GM19467 (cell line): ENCODE measurements at regions not wholly inside any gene's neighbourhood (a gene's known extent, or its start where the extent isn't known, plus 50 kb on each side); places are given as distances from the start of the nearest gene placed in this dataset.
"Not testable (repeated sequence)": the region's sequence is repeated elsewhere in the genome, so short reads cannot be mapped to it uniquely, and the experiment has no call there.

Experiments
- ATAC-seq: cut with Tn5 transposase; IDR thresholded peaks from one replicate; pipeline ENCODE4 v1.9.1; 2021; ENCODE audit warnings: mild to moderate bottlenecking, moderate library complexity; ENCODE audit not compliant: unreplicated experiment

DNA sequence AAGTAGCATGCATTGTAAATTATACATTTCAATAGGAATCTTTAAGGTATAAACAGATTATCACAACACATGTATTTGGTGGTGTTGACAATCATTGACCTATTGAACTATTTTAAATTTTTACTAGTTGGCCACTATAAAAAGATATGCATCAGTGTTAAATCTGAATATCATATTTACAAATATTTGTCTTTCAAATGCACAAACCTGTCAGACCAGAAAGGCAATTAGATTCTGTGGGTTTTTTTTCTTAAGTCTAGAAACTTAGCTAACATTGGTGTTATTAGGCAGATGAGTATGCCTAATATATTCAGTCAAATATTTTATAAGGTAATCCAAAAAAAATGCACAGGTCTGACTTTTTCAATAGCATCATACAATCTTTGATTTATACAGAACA lies 241.4 kb upstream of the DGKB start:
- no peak for ATAC-seq

DNA sequence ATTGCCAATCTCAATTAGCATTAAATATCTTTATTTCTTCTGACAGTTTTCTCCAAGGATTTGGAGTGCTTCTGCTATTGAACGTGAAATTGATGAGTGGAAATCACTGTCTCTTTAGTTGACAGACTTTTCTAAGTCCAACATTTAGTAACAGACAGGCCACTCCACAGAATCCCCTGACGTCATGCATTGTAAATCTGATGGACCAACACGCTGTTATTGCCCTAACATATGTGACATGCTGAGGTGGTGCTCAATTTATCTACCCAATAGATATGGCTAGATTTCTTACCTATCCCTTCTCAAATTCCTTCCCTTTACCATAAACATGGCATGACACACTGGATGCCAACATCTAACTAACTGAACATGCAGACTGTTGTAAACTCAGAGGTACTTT lies 240.6 kb upstream of the DGKB start:
- ATAC-seq, result no peak

DNA sequence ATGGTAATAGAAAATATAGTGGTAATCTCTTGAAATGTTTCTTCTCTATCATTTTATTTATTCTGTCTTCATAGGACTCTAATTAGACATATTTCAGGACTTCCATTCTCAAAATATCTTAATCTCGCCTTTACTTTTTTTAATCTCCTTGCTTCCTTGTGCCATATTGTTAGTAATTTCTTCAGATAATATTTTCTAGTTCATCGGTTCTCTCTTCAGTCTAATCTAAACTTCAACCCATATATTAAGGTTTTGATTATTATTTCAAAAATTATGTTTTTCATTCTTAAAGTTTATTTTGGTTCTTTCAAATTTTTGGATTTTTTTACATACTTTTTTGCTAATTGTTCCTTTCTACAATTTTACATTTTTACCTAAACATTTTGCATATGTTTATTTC lies 237.9 kb upstream of the DGKB start:
- ATAC-seq, result no peak

DNA sequence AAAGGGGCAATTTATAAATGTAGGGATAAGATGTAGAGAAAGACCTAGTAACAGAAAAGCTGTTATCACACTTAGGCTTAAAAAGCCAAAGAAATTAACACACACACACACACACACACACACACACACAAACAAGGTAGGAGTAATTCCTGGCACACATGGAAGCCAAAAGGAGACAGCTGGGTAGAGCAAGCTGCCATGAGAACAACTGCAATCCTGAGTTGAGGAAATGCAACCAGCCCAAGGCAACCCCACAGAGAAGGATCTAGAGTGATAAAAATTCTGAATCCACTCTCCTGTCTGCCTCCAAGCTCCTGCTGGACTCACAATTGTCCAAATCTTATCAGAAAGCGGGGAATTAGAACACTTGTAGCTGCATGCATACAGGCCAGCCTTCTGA lies 229.1 kb upstream of the DGKB start:
- ATAC-seq, result no peak

DNA sequence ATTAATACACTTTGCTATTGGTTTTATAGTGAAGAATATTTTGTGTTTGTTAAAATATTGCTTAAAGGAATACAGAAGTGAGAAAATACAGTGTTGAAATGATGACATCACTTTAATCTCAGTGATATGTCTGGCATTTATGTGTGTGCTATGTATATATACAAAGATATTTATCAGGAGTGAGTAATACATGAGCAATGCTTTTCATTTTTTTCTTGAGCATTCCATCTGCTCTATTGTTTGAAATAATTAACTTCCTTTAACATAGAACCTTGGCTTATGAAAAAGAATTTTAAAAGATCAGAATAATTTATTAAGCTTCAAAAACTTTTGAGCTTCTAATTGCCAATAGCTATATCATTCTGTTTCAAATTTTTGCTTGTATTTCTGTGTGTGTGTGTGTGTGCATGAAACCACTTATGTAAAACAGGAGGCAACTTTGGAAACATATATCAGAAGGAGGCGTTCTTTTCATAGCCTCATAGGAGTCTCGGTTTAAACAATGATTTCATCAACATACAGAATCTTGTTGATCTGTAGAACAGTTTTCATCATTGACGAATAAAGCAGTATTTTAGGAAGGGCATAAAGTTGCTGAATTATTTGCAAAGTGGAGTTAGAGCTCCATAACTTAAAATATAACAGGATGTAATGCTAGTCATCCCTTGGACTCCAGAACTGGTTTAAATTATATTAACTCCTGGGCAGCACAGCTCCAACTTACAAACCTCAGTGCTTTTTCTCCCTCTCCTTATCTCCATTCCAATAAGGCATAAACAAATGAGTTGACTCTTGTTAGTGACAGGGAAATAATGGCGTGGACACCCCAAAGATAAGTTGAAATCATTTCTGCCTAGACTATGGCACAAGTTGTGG lies 228.4 kb upstream of the DGKB start:
- no peak for ATAC-seq

DNA sequence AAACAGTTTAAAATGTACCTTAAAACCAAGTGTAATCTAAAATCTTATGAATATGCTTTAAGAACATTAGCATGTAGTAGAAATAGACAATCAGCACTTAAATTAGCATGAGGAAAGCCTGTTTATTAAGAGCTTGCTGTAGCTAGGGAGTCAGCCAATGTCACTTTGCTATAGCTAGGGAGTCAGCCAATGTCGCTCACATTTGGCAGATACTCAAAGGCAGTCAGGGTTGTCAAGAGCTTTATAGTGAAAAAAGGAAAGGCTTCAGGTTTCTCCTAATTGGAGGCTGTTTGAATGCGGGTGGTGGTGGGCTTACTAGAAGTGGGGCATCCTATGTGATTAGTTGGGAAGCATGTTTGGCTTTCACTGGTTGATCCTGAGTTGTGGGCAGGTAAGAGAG lies 226.2 kb upstream of the DGKB start:
- ATAC-seq, result no peak

DNA sequence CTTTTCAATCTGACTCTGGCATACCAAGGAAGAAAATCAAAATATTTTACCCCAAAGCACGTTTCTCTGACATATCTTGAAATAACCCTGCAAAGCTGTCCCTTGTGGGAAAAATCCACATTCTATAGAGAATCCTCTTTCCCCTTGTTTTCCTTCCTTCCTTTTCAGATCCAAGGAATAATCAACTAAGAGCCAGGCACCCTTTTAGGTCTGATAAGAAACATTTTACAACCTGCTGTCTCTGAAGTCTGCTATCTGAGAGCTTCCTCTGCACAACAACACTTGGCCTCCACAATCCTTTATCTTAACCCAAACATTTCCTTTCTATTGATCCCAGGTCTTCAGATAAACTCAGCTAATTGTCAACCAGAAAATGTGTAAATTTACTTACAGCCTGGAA lies 224.1 kb upstream of the DGKB start:
- not testable (repeated sequence) for ATAC-seq

DNA sequence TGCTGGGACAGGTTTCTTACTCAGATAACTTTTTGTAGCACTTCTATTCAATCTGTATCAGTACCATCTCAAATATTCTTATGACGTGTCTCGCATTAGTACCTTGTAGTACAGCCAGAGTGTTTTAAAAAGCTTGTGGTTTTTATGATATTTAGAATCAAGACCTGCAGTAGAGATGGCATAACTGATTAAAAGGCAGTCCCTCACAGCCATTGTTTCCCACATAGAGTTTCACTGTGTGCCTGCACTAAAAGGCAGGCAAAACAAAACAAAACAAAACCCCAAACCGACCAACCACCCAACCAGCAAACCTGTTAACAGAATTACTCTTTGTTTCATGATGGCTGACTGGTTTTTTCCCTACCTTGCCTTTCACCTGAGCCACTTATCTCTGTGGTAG lies 221.3 kb upstream of the DGKB start:
- ATAC-seq, result no peak

DNA sequence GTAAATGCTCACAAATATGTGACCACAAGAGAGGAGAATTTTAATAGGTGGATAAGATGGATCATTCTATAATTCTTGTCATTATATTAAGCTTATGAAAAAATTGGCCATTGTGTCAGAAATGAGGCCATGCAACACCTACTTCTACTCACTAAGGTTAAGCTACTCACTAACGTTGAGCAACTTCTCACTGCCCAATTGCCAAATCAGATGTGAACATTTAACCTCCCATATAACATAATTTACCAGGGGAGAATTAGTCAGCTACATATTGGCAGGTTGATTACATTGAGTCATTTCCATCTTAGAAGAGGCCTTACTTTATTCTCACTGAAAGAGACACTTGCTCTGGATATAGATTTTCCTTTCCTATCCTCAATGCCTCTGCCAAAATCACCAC lies 211.2 kb upstream of the DGKB start:
- no peak for ATAC-seq

DNA sequence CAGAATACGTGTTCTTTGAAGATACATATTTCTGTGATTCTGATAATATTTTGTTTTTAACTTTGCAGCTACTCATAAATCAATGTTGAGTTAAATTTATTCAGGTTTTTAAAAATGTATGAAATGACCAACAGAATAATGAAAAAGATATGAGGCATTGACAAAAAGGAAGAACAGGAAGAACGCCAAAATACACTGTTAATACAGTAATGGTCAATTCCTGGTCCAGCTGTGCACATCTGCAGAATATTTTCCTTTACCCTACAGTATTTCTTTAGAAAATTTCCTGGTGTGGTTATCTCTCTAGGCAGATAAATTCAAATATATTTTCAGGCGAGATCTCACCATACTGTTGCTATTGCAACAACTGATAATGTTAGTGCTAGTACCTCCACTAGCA lies 203.2 kb upstream of the DGKB start:
- no peak for ATAC-seq

DNA sequence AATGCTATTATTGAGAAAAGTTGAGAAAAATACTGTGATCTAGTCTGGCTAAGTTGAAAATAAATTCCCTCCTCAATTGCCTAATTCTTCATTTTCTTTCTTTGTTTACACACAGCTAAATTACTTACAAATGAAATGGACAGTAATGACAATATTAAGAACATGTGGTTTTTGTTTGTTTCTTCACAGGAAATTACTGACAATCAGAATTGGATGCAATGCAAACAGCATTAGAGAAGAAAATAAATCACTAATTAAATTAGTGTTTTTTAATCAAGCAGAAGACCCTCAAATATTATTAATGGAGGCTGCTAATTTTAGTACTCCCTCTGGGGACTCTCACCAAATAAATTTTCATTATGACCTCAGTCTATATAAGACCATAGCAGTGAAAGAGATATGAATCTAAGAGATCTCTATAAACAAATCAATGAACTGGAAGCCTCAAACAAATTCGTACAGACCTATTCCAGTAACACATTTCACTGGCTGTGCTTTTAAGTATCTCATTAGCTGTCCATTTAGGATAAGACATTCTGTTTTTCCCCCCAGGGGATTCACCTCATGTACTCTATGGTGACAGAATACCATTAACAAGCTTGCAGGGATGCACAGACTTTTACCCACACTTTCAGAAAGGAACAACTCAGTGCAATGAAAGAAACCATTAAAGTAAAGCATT lies 202.0 kb upstream of the DGKB start:
- ATAC-seq, result no peak

DNA sequence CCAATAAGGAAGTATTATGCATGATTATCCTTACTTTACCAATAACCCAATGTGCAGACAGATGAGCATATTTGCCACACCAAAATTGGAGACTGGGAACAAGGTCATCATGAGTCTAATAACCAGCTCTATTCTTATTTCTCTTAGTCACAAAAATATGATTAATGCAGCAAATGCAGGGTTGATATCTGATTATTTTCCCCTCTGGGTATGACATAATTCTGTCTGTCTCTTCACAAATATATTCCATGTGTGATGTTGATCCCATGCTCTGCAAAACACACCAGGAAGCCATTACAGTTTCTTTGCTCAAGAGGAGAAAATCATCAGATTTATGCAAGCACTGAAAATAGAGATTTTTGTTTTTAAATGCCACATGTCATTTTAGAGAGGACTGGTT lies 196.5 kb upstream of the DGKB start:
- no peak for ATAC-seq

DNA sequence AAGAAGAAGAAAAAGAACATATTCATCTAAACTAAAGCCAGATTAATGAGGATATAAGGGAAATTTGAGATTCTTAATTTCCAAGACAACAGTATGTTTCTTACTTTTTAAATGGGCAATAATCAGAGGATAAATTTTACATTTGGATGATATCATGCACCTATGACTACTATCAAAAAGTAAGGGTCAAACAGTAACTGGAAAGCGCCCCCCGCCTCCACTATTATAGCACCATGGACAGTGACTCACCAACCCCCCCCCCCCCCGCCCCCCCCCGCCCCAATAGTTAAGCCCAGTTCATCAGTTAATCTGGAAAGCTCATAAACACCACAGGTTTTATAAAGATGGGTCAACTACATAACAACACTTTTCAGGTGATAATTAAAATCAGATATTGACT lies 194.3 kb upstream of the DGKB start:
- no peak for ATAC-seq

DNA sequence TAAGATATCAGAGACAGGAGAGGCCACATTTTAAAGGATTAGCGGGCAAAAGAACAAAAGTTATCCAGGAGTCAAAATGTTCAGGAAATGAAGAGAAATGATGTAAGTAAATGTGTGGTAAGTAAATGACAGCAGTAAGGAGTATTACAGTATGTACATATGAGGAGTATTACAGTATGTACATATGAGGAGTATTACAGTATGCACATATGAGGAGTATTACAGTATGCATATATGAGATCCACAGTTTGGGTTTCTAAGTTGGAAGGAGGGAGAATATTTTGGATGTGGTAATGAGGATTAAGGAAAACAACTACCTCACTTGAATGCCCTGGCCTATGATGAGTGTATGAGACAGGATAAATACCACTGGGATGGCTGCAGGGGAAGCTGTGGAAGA lies 192.4 kb upstream of the DGKB start:
- no peak for ATAC-seq

DNA sequence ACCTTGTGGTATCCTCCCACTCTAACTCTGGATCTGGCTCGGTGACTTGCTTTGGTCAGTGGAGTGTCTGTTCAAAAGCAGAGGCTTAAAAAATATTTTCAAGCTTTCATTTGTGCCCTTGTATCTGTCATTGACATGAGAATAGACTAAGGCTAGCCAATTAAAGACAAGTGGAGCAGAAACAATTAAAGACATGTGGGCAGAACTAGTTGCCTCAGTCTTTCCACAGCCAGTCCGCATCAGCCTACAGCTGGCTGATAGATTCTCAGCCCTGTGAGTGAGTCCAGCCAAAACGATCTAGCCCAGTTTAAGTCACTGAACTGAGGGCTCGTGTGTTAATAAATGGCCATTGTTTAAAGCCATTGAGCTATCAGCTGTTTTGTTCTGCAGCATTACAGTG lies 185.2 kb upstream of the DGKB start:
- ATAC-seq, result no peak

DNA sequence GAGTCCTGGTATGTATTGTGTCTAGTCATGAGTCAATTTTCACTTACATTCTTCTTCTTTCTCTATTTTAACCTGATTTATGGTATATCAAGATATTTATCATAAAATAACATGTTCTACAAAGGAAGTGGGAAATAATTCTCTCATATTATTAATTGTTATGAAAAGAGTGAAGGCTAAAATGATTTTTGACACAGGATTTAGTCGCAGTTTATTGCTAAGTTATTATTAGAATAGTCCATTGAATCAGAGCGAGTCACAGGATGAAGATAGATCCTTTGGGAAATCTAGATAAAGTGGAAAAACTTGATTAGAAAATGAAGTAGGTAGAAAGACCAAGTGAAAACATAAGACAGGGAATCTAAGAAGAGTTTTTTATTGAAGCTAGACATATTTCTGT lies 184.3 kb upstream of the DGKB start:
- no peak for ATAC-seq

DNA sequence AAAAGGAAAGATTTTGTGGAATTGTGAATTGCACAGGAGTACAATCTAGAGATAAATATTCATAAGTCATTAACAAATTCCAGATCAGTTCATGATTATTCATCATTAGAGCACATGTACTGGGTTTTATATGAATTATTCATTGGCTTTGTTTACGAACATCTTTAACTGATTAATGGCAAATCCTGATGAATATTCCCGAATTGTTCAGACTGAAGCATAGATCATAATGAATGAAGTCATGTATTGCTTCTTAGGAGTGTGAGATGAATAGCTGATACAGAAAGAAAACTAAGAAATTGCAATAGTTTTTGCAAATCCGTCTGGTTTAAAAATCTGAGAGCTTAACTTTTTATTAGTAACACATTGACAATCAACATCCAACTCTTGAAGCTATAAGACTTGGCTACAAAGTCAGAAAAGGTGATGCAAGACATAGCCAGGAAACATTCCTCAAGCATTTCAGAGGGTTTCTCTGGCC lies 183.6 kb upstream of the DGKB start:
- no peak for ATAC-seq

DNA sequence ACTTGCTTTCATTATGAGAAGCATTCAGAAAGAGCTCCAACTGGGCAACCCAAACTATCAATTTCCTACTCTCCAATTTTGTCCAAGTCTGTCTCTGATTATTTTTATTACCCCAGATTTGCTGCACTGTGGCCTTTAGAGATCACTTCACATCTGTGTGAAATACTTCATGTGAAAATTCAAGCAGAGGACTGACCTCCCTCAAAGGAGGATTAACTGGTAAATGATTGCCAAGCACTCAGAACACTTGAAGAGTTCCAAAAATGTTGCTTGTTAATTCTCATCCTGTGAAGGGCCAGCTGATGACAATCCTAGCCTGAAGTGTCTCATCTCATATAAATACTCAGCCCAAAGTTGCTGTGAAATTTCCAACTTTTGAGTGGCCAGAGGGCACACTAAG lies 182.8 kb upstream of the DGKB start:
- ATAC-seq, result no peak

DNA sequence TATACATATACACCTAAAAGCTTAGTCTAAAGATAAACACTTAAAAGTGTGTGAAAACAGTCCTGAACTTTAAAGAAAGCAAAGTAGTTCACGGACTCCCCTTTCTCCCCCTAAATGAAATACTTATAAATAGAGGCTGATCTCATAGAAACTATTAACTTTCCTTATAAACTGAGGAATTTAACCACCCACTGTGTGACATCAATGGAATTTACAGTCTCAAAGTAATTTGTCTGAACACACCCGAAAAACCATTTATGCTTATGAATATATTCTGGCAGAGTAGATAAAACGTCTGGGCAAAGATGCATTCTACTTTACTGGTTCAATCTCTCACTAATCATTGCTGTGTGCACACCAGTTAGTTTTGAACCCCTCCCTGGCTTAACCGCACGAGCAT lies 181.8 kb upstream of the DGKB start:
- no peak for ATAC-seq

DNA sequence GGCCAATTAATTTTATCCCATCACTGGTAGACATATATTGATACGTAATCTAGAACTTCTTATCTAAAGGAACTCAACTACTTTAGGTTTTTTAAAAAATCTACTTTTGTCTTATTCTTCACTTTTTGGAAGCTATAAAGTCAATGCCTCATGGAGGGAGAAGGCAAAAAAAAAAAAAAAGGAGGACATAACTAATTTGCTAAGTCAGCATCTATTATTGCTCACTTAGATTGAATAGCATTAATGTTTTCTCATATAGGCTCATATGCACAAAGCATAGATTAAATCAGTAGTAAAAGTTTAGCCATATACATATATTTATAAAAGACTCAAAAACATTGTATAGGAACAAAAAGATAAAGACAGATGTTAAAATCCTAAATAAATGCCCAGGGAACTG lies 179.3 kb upstream of the DGKB start:
- no peak for ATAC-seq

DNA sequence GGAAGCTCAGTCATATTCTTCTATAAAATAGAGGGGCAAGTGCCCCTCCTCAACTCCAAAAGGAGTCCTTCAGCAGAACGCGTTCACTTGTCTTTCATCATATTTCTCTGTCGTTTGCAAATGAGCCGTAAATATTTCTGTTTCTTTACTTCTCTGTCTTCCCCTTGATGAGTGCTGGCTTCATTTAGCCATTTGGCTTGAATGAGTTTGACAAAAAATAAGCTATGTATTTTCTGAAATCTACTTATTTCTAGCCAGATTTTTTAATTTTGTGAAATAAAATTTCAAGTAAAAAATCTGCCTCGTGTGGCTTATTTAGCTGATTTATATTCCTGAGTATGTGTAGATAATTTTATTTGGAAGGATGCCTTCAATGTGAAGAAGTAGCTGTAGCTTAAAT lies 170.8 kb upstream of the DGKB start:
- ATAC-seq, result no peak

DNA sequence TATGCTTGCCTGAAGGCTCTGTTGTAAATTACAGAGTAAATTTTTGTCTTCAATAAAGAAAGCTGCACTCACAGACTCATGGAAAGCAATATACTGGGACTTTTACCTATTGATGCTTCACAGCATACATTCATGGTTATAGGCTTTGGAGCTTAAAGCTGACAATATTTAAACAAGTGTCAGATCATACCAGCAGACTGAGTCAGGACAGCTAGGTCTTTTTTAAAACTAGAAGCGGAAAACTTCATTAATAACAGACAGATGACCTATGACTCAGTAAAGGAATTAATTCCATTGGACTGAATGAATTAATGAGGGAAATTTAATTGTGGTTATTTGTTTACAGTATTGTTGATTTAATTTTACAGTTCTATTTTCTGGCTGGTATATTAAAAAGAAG lies 165.8 kb upstream of the DGKB start:
- no peak for ATAC-seq

DNA sequence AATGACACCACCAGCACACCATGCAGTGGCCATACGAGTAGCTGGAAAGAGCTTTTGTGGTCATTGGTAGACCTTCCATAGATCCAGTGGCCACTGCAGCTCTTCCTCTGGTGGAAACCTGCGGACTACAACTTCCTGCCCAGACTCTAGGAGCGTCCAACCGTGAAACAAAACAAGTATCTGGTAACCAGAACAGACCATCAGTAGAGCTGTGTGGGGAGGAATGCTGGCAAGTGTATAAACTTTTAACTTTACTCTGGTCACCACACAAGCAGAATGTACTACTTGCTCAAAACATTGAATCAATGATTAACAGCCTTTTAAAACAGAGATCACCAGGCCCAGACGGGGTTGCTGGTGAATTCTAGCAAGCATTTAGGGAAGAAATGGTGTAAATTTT lies 154.7 kb upstream of the DGKB start:
- no peak for ATAC-seq
